ENCODE measurements at regions not wholly inside any gene's neighbourhood (a gene's known extent, or its start where the extent isn't known, plus 50 kb on each side); places are given as distances from the start of the nearest gene placed in this dataset.
"Not testable (repeated sequence)": the region's sequence is repeated elsewhere in the genome, so short reads cannot be mapped to it uniquely, and the experiment has no call there.

DNA sequence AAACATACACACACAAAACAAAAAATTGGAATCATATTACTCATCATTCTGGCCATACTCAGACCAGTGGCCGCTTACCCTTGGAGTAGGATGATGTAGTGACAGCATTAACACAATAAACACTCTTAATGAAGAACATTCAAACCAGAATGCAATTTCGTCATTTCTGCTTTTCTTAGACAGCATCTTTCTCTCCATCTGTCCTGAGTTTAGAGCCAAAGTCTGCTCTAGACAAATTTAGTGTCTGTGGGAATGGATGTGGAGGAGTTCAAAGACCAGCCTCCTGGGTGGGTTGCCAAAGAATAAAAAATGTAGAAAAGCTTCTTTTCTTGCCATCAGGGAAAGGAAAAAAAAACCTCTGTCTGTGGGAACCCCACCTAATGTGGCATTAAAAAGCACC is 212.4 kb upstream of the POU1F1 start:
- no peaks in the 10 kb centered on the region for H3K4me1 Mint-ChIP-seq (ENCODE audit: unreplicated experiment)
- no peaks in the 10 kb centered on the region for H3K9me3 Mint-ChIP-seq (ENCODE audit: unreplicated experiment)

DNA sequence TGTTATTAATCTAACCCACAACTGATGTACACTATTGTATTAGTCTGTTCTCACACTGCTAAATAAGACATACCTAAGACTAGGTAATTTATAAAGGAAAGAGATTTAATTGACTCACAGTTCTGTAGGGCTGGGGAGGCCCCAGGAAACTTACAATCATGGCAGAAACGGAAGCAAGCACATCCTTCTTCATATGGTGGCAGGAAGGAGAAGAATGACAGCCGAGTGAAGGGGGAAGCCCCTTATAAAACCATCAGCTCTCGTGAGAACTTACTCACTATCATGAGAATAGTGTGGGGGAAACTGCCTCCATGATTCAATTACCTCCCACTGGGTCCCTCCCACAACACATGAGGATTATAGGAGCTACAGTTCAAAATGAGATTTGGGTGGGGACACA is 210.3 kb upstream of the POU1F1 start:
- DNase-seq (ENCODE audit: low spot score); H3K27ac Mint-ChIP-seq (ENCODE audit: unreplicated experiment); H3K27me3 Mint-ChIP-seq (ENCODE audit: unreplicated experiment); H3K9me3 Mint-ChIP-seq (ENCODE audit: unreplicated experiment); H3K4me3 Mint-ChIP-seq (ENCODE audit: unreplicated experiment); H3K36me3 Mint-ChIP-seq (ENCODE audit: low read depth, unreplicated experiment); H3K4me1 Mint-ChIP-seq (ENCODE audit: unreplicated experiment): not testable (repeated sequence)

More for the DNA sequence above, 212.4 kb upstream of the POU1F1 start:
- Mint-ChIP-seq H3K27me3 (ENCODE audit: unreplicated experiment) (no peaks in the 10 kb centered on the region), H3K27ac (ENCODE audit: unreplicated experiment) (no peak overlapping the region), H3K4me3 (ENCODE audit: unreplicated experiment) (no peak overlapping the region), H3K36me3 (ENCODE audit: low read depth, unreplicated experiment) (no peaks in the 10 kb centered on the region)
- no peak for DNase-seq (ENCODE audit: low spot score)
- TF ChIP-seq, protein P1, sequence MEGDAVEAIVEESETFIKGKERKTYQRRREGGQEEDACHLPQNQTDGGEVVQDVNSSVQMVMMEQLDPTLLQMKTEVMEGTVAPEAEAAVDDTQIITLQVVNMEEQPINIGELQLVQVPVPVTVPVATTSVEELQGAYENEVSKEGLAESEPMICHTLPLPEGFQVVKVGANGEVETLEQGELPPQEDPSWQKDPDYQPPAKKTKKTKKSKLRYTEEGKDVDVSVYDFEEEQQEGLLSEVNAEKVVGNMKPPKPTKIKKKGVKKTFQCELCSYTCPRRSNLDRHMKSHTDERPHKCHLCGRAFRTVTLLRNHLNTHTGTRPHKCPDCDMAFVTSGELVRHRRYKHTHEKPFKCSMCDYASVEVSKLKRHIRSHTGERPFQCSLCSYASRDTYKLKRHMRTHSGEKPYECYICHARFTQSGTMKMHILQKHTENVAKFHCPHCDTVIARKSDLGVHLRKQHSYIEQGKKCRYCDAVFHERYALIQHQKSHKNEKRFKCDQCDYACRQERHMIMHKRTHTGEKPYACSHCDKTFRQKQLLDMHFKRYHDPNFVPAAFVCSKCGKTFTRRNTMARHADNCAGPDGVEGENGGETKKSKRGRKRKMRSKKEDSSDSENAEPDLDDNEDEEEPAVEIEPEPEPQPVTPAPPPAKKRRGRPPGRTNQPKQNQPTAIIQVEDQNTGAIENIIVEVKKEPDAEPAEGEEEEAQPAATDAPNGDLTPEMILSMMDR (IDR thresholded peaks at IDR 0.05; ENCODE audit: unreplicated experiment) = no peak

DNA sequence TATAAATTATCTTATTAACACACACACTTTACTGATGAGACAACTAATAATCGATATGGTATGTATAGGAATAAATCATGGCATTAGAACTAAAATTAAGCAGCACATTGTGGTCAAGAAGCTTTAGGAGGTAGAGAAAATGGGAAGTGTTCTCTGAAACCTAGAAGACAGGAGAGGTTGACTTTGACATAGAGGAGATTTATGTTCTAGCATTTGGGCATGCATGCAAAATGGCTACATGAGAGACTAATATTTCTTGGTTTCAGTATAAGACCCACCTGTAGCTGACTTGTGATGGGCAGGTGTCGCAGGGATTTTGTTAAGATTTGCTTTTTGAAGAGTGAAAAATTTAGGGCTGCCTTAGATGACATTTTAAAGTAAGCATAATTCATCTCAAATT is 209.7 kb upstream of the POU1F1 start:
- no peak overlapping the region for H3K27ac Mint-ChIP-seq (ENCODE audit: unreplicated experiment)
- no peak for DNase-seq (ENCODE audit: low spot score)
- TF ChIP-seq, protein P1 (IDR thresholded peaks at IDR 0.05; ENCODE audit: unreplicated experiment) = no peak

DNA sequence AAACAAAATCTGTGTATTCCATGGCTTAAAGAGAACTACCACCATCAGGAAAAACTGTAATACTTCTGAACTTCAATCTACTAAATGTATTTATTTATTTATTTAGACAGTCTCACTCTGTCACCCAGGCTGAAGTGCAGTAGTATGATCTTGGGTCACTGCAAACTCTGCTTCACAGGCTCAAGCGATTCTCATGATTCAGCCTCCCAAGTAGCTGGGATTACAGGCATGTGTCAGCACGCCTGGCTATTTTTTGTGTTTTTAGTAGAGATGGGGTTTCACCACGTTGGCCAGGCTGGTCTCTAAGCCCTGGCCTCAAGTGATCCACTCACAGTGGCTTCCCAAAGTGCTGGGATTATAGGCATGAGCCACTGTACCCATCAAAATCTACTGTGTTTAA is 202.3 kb upstream of the POU1F1 start:
- H3K4me1 Mint-ChIP-seq (ENCODE audit: unreplicated experiment) = no peaks in the 10 kb centered on the region

More for the DNA sequence above, 209.7 kb upstream of the POU1F1 start:
- H3K9me3 Mint-ChIP-seq (ENCODE audit: unreplicated experiment) = no peaks in the 10 kb centered on the region
- no peaks in the 10 kb centered on the region for H3K36me3 Mint-ChIP-seq (ENCODE audit: low read depth, unreplicated experiment)
- H3K4me3 Mint-ChIP-seq (ENCODE audit: unreplicated experiment) = no peak overlapping the region
- no peaks in the 10 kb centered on the region for H3K27me3 Mint-ChIP-seq (ENCODE audit: unreplicated experiment)
- no peaks in the 10 kb centered on the region for H3K4me1 Mint-ChIP-seq (ENCODE audit: unreplicated experiment)

DNA sequence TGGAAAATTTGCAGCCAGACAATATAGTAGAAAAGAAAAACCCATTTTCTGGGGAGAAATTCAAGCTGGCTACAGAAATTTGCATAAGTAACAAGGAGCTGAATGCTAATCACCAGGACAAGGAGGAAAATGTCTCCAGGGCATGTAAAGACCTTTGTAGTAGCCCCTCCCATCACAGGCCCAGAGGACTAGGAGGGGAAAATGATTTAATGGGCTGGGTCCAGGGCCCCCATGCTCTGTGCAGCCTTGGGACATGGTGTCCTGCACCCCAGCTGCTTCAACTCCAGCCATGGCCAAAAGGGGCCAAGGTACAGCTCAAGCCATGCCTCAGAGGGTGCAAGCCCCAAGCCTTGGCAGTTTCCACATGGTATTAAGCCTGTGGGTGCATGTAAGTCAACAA is 197.6 kb upstream of the POU1F1 start:
- no peaks in the 10 kb centered on the region for H3K36me3 Mint-ChIP-seq (ENCODE audit: low read depth, unreplicated experiment)
- TF ChIP-seq, protein P1 (IDR thresholded peaks at IDR 0.05; ENCODE audit: unreplicated experiment) = no peak
- no peaks in the 10 kb centered on the region for H3K4me1 Mint-ChIP-seq (ENCODE audit: unreplicated experiment)
- H3K27me3 Mint-ChIP-seq (ENCODE audit: unreplicated experiment) = no peaks in the 10 kb centered on the region
- no peak overlapping the region for H3K27ac Mint-ChIP-seq (ENCODE audit: unreplicated experiment)
- DNase-seq (ENCODE audit: low spot score) = no peak
- no peaks in the 10 kb centered on the region for H3K9me3 Mint-ChIP-seq (ENCODE audit: unreplicated experiment)
- no peak overlapping the region for H3K4me3 Mint-ChIP-seq (ENCODE audit: unreplicated experiment)

More for the DNA sequence above, 202.3 kb upstream of the POU1F1 start:
- no peak for DNase-seq (ENCODE audit: low spot score)
- Mint-ChIP-seq H3K27me3 (ENCODE audit: unreplicated experiment) (no peaks in the 10 kb centered on the region), H3K4me3 (ENCODE audit: unreplicated experiment) (no peak overlapping the region), H3K27ac (ENCODE audit: unreplicated experiment) (no peak overlapping the region), H3K9me3 (ENCODE audit: unreplicated experiment) (no peaks in the 10 kb centered on the region), H3K36me3 (ENCODE audit: low read depth, unreplicated experiment) (no peaks in the 10 kb centered on the region)
- TF ChIP-seq, protein P1 (IDR thresholded peaks at IDR 0.05; ENCODE audit: unreplicated experiment) = no peak

DNA sequence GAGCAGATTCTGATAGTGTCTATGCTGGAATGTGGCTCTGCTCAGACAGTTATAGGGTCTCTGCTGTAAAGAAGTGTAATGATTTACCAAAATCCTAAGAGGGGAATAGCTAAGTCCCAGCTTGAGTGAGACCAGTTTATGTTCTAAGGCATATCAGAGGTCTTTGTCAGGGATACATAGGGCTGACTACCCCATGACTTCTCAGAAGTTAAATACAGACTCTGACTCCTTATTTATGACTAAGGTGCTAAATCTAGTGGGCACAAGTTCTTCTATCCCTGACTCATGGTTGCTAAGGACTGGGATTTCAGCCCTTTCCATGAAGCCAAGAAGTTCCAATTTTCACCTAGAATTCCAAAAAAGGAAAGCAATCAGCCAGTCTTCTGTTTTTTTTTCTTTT is 192.6 kb upstream of the POU1F1 start:
- TF ChIP-seq, protein P1 (IDR thresholded peaks at IDR 0.05; ENCODE audit: unreplicated experiment) = no peak
- no peaks in the 10 kb centered on the region for H3K9me3 Mint-ChIP-seq (ENCODE audit: unreplicated experiment)
- DNase-seq (ENCODE audit: low spot score) = no peak
- H3K4me3 Mint-ChIP-seq (ENCODE audit: unreplicated experiment) = no peak overlapping the region
- no peaks in the 10 kb centered on the region for H3K4me1 Mint-ChIP-seq (ENCODE audit: unreplicated experiment)
- H3K36me3 Mint-ChIP-seq (ENCODE audit: low read depth, unreplicated experiment) = no peaks in the 10 kb centered on the region
- no peak overlapping the region for H3K27ac Mint-ChIP-seq (ENCODE audit: unreplicated experiment)
- no peaks in the 10 kb centered on the region for H3K27me3 Mint-ChIP-seq (ENCODE audit: unreplicated experiment)

Measured in endothelial cell (in vitro differentiated cells).